SK-N-SH (cell line): ENCODE measurements at regions not wholly inside any gene's neighbourhood (a gene's known extent, or its start where the extent isn't known, plus 50 kb on each side); places are given as distances from the start of the nearest gene placed in this dataset.

Experiments used
- CTCF ChIP-seq: fragments of 200-600 bp; sonication (generic); IDR thresholded peaks from 2 replicates; pipeline ENCODE4 v1.6.1; 2017; ENCODE audit warnings: antibody characterized with exemption, mild to moderate bottlenecking, moderate library complexity
- EZH2phosphoT487 ChIP-seq: fragments of 200-600 bp; sonication (generic); IDR thresholded peaks from 2 replicates; pipeline ENCODE4 v1.6.1; 2017; ENCODE audit warnings: low read depth, mixed run types, mild to moderate bottlenecking, antibody characterized with exemption, moderate library complexity, borderline replicate concordance
- MAX ChIP-seq: IDR thresholded peaks from 2 replicates; pipeline ENCODE4 v1.4.0; 2012; ENCODE audit warnings: low read depth
- MXI1 ChIP-seq: IDR thresholded peaks from 2 replicates; pipeline ENCODE4 v1.6.1; 2012; ENCODE audit warnings: mild to moderate bottlenecking, low read depth, low read length, improper control_type of control experiment
- NRF1 ChIP-seq: IDR thresholded peaks from 2 replicates; pipeline ENCODE4 v1.6.1; 2012; ENCODE audit warnings: low read depth, mild to moderate bottlenecking, low read length
- POLR2AphosphoS5 ChIP-seq: IDR thresholded peaks from 2 replicates; pipeline ENCODE4 v1.6.1; 2012; ENCODE audit warnings: low read depth, low read length
- RCOR1 ChIP-seq: fragments of 150-350 bp; IDR thresholded peaks from 2 replicates; pipeline ENCODE4 v1.6.1; 2017; ENCODE audit warnings: antibody characterized with exemption, low read length
- REST ChIP-seq: IDR thresholded peaks from 2 replicates; pipeline ENCODE4 v1.6.1; 2012; ENCODE audit warnings: mild to moderate bottlenecking, low read depth, low read length, moderate library complexity
- TF ChIP-seq, protein P1 (sequence below): IDR thresholded peaks from 2 replicates; pipeline ENCODE4 v1.4.0; 2012; ENCODE audit warnings: low read depth, borderline replicate concordance

- TF ChIP-seq REST (no peak), CTCF (no peak), RCOR1 (no peak), EZH2phosphoT487 (no peak), NRF1 (no peak), POLR2AphosphoS5 (no peak), MAX (no peak), MXI1 (no peak)
- TF ChIP-seq, protein P1, sequence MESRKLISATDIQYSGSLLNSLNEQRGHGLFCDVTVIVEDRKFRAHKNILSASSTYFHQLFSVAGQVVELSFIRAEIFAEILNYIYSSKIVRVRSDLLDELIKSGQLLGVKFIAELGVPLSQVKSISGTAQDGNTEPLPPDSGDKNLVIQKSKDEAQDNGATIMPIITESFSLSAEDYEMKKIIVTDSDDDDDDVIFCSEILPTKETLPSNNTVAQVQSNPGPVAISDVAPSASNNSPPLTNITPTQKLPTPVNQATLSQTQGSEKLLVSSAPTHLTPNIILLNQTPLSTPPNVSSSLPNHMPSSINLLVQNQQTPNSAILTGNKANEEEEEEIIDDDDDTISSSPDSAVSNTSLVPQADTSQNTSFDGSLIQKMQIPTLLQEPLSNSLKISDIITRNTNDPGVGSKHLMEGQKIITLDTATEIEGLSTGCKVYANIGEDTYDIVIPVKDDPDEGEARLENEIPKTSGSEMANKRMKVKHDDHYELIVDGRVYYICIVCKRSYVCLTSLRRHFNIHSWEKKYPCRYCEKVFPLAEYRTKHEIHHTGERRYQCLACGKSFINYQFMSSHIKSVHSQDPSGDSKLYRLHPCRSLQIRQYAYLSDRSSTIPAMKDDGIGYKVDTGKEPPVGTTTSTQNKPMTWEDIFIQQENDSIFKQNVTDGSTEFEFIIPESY: no peak
These were observed 203.1 kb downstream of the TMEM26 start for GRCh38 chr10:61250131-61250530.
